BLaER1 treated with 17β-estradiol and CSF1 and Interleukin-3, amounts not matched to agents 10 nM and 100 nM (cell line): ENCODE measurements at regions not wholly inside any gene's neighbourhood (a gene's known extent, or its start where the extent isn't known, plus 50 kb on each side); places are given as distances from the start of the nearest gene placed in this dataset.

Source experiments
- H3K27ac ChIP-seq, 11 experiments: shearing (Covaris generic); formaldehyde crosslinking; 2 replicates each; pipeline ENCODE4 v1.8.1; 2022
- H3K27me3 ChIP-seq, 11 experiments: shearing (Covaris generic); formaldehyde crosslinking; 2 replicates each; pipeline ENCODE4 v1.8.1; 2022
- H3K36me3 ChIP-seq, 11 experiments: shearing (Covaris generic); formaldehyde crosslinking; 2 replicates each; pipeline ENCODE4 v1.8.1; 2022
- H3K4me1 ChIP-seq, 10 experiments: shearing (Covaris generic); formaldehyde crosslinking; 2 replicates each; pipeline ENCODE4 v1.8.1; 2022
- H3K4me2 ChIP-seq, 11 experiments: shearing (Covaris generic); formaldehyde crosslinking; 2 replicates each; pipeline ENCODE4 v1.8.1; 2022
- H3K4me3 ChIP-seq, 10 experiments: shearing (Covaris generic); formaldehyde crosslinking; 2 replicates each; pipeline ENCODE4 v1.8.1; 2022
- H3K9ac ChIP-seq, 11 experiments: shearing (Covaris generic); formaldehyde crosslinking; 2 replicates each; pipeline ENCODE4 v1.8.1; 2022
- H3K9me3 ChIP-seq, 11 experiments: shearing (Covaris generic); formaldehyde crosslinking; replicated peaks in 1 of 11; 2 replicates each; pipeline ENCODE4 v1.8.1; 2022
- H4K20me1 ChIP-seq, 11 experiments: shearing (Covaris generic); formaldehyde crosslinking; 2 replicates each; pipeline ENCODE4 v1.8.1; 2022
- Cebpa-rat ChIP-seq, 11 experiments: shearing (Covaris generic); IDR thresholded peaks; 2 replicates each; pipeline ENCODE4 v1.8.1; 2022

DNA sequence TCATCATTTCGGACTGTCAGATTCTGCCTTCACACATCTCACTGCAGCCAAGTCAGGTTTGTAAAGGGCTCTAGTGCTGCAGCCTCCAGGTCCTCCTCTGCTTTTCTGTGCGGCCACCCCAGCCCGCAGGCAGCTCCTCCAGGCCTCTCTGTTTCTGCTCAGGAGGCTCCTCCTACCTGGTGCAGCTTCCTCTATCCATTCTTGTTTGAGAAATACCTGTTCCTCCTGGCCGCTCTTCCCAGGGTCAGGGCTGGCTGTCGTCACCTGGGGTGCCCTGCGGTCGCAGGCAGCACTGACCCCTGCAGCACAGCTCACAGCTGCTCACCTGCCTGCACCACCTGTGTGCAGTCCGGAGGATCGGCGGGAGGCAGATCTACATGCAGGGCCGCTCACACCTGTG is 387.7 kb upstream of the IRX4 start:
- Histone ChIP-seq H3K36me3 (no peaks in the 10 kb centered on the region), H4K20me1 (no peaks in the 10 kb centered on the region), H3K27me3 (no peaks in the 10 kb centered on the region), H3K9me3 (peaks cover 0 to 12% (median 5%) of the 10 kb centered on the region in 11 experiments; a peak in 2 of 22 replicates), H3K4me1 (peaks cover 0 to 12% (median 6%) of the 10 kb centered on the region in 10 experiments; a peak in 14 of 20 replicates), H3K4me2 (no peak overlapping the region), H3K27ac (no peak overlapping the region), H3K9ac (no peak overlapping the region), H3K4me3 (no peak overlapping the region)
- no peak for TF ChIP-seq Cebpa-rat (IDR thresholded peaks at IDR 0.05)

DNA sequence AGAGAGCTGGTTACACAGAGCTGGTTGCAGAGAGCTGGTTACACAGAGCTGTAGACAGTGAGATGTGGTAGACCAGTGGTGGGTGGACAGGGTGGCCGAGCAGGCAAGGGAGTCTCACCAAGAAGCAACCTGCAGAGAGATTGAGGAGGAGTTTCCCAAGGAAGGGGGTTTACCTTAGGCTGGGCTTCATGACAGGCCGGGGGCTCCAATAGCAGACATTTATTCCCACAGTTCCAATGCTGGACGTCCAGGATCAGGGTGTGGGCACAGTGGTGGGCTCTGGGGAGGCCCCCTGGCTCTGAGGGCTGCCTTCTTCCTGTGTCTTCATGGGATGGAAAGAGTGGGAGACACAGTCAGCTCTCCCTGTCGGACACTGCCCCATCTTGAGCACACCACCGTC is 386.9 kb upstream of the IRX4 start:
- no peaks in the 10 kb centered on the region for H3K27me3 ChIP-seq
- H3K9me3 ChIP-seq: peaks cover 0 to 12% (median 5%) of the 10 kb centered on the region in 11 experiments; a peak in 3 of 22 replicates
- H3K36me3 ChIP-seq: no peaks in the 10 kb centered on the region
- H3K9ac ChIP-seq: no peak overlapping the region
- H4K20me1 ChIP-seq: no peaks in the 10 kb centered on the region
- peaks cover 0 to 12% (median 6%) of the 10 kb centered on the region in 10 experiments; a peak in 14 of 20 replicates for H3K4me1 ChIP-seq
- H3K27ac ChIP-seq: no peak overlapping the region
- no peak overlapping the region for H3K4me3 ChIP-seq
- no peak for TF ChIP-seq Cebpa-rat (IDR thresholded peaks at IDR 0.05)
- H3K4me2 ChIP-seq: no peak overlapping the region

DNA sequence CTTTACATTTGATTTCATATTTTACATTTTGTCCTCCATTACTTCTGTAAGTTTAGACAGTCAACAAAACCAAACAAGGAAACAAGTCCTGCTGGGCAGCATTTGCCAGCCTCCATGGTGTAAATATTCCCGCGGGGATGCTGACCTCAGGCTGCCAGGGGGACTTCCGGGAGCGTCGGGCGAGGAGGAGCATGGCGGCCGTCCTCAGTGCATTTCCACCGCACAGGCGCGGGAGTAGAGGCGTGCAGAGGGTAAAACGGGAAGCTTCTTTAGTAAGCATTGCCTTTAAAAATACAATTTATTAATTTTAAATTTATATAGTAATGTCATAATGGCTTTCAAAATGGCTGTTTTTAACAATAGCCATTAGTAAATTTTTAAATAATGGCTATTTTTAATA is 385.3 kb upstream of the IRX4 start:
- Histone ChIP-seq H3K4me1 (peaks cover 0 to 12% (median 6%) of the 10 kb centered on the region in 10 experiments; a peak in 14 of 20 replicates), H3K4me3 (no peak overlapping the region), H3K9me3 (peaks cover 0 to 12% (median 5%) of the 10 kb centered on the region in 11 experiments; a peak in 3 of 22 replicates), H3K27ac (no peak overlapping the region), H4K20me1 (no peaks in the 10 kb centered on the region), H3K36me3 (no peaks in the 10 kb centered on the region), H3K4me2 (no peak overlapping the region), H3K27me3 (no peaks in the 10 kb centered on the region), H3K9ac (no peak overlapping the region)
- TF ChIP-seq Cebpa-rat (IDR thresholded peaks at IDR 0.05): no peak

DNA sequence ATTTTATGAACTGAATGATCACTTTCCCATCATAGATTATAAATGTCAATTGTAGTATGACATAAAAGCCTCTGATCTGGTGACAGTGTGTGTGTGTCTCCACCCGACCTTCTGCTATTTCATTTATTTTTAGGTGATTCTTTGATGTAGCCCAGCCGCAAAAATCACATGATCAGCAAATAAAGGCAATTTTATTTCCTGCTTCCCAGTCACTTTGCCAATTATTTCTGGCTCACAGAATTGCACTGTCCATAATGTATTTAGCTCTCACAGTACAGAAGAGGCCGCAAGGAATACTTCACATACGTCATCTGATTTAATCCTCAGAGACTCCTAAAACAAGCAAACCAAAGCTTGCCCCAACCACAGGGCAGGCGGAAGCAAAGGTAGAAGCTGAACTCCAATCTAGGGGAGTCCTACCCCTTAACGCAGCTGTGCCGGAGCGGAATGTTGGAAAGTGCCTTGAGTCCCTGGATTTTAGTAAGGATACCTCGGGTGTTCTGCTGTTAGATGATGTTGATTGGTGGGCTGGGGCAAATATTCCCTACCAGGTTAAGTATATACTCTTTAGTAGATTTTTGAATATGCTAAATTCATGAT is 384.0 kb upstream of the IRX4 start:
- no peaks in the 10 kb centered on the region for H4K20me1 ChIP-seq
- no peak overlapping the region for H3K9ac ChIP-seq
- H3K4me1 ChIP-seq: peaks cover 0 to 12% (median 6%) of the 10 kb centered on the region in 10 experiments; a peak in 14 of 20 replicates
- H3K27ac ChIP-seq: no peak overlapping the region
- no peak for TF ChIP-seq Cebpa-rat (IDR thresholded peaks at IDR 0.05)
- H3K36me3 ChIP-seq: no peaks in the 10 kb centered on the region
- peaks cover 0 to 12% (median 5%) of the 10 kb centered on the region in 11 experiments; a peak in 3 of 22 replicates for H3K9me3 ChIP-seq
- H3K27me3 ChIP-seq: no peaks in the 10 kb centered on the region
- H3K4me2 ChIP-seq: peak overlapping the region in 9 of 11 experiments; percentile 10 to 52 (median 29); a peak in 12 of 22 replicates
- no peak overlapping the region for H3K4me3 ChIP-seq

DNA sequence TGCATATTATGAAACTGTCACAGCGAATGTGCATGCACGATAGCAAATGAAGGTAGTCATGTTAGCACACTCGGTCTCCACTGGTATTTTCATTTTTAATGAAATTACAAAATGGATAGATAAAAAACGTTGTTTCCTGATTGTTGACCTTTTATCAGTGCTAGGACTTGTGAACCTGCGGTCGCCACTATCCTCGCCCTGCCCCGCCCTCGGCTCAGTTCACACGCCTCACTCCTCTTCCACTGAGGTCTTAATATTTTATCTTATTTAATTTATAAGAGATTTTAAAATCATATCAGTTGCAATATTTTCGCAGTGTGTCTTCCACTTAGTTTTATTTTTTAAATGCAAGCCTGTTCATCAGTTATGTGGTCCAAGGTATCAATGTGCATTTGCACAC is 382.6 kb upstream of the IRX4 start:
- peaks cover 0 to 12% (median 6%) of the 10 kb centered on the region in 10 experiments; a peak in 14 of 20 replicates for H3K4me1 ChIP-seq
- no peaks in the 10 kb centered on the region for H4K20me1 ChIP-seq
- no peak overlapping the region for H3K4me3 ChIP-seq
- no peak overlapping the region for H3K4me2 ChIP-seq
- H3K27me3 ChIP-seq: no peaks in the 10 kb centered on the region
- no peak overlapping the region for H3K27ac ChIP-seq
- no peak for TF ChIP-seq Cebpa-rat (IDR thresholded peaks at IDR 0.05)
- H3K36me3 ChIP-seq: no peaks in the 10 kb centered on the region
- no peak overlapping the region for H3K9ac ChIP-seq
- H3K9me3 ChIP-seq: peaks cover 0 to 12% (median 5%) of the 10 kb centered on the region in 11 experiments; a peak in 3 of 22 replicates

GRCh38 chr5:2263763-2264162 is 381.0 kb upstream of the IRX4 start:
- H3K4me1 ChIP-seq: peaks cover 0 to 28% (median 18%) of the 10 kb centered on the region in 10 experiments; a peak in 16 of 20 replicates
- H3K4me3 ChIP-seq: no peak overlapping the region
- H3K9ac ChIP-seq: no peak overlapping the region
- peaks cover 0 to 12% (median 5%) of the 10 kb centered on the region in 11 experiments; a peak in 3 of 22 replicates for H3K9me3 ChIP-seq
- no peak overlapping the region for H3K27ac ChIP-seq
- no peaks in the 10 kb centered on the region for H4K20me1 ChIP-seq
- H3K27me3 ChIP-seq: no peaks in the 10 kb centered on the region
- TF ChIP-seq Cebpa-rat (IDR thresholded peaks at IDR 0.05): no peak
- H3K36me3 ChIP-seq: no peaks in the 10 kb centered on the region
- H3K4me2 ChIP-seq: no peak overlapping the region

GRCh38 chr5:2262620-2263019 is 379.9 kb upstream of the IRX4 start:
- Histone ChIP-seq H4K20me1 (no peaks in the 10 kb centered on the region), H3K9me3 (peaks cover 0 to 4% (median 0%) of the 10 kb centered on the region in 11 experiments; a peak in 1 of 22 replicates), H3K4me2 (no peak overlapping the region), H3K27me3 (no peaks in the 10 kb centered on the region), H3K4me1 (peaks cover 0 to 39% (median 28%) of the 10 kb centered on the region in 10 experiments; a peak in 16 of 20 replicates), H3K4me3 (no peak overlapping the region), H3K36me3 (no peaks in the 10 kb centered on the region), H3K9ac (no peak overlapping the region), H3K27ac (no peak overlapping the region)
- no peak for TF ChIP-seq Cebpa-rat (IDR thresholded peaks at IDR 0.05)

- H3K4me2 ChIP-seq: no peak overlapping the region
These were observed 378.4 kb upstream of the IRX4 start for GRCh38 chr5:2261004-2261703.

DNA sequence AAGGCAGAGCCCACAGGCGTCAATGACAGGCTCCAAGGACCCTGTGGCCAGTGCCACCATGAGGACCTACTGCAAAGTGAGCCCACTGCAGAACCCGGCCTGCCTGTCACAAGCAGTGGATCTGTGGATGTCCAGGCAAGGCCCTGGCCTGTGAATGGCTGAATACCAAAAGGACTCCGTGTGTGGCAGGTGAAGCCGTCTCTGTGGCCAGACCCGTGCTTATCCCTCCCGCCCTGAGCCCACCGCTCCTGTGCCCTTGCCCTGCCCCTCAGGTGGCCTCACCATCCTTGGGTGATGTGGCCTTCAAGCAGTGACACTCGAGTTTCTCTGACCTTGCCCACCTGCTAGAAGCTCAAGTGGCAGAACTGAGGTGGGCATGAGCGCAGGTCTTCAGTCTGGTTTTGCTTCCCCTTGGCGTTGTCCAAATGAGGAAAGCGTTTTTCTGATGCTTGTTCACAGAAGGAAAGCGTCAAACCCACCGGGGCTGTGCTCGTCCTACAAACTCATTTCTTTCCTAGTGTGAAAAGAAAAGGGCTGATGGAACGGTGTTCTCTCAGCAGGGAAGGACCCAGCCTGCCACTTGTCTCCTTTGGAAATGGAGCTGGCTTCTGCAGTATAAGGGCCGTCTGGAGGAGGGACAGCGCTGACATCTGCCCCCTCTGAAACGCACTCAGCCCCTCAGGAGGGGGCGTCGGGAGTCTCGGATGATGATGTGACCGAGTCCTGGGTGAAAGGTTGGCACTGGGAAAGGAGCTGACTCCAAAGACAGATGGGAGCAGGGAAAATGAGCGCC is 377.7 kb upstream of the IRX4 start:
- Histone ChIP-seq H3K9ac (no peak overlapping the region), H3K36me3 (no peaks in the 10 kb centered on the region), H3K27ac (no peak overlapping the region), H3K9me3 (peaks cover 0 to 4% (median 0%) of the 10 kb centered on the region in 11 experiments; a peak in 1 of 22 replicates), H3K27me3 (no peaks in the 10 kb centered on the region), H3K4me2 (peak overlapping the region in 7 of 11 experiments; percentile 64 to 85 (median 74); a peak in 8 of 22 replicates), H3K4me3 (no peak overlapping the region), H3K4me1 (peaks cover 7 to 49% (median 47%) of the 10 kb centered on the region in 10 experiments; a peak in 18 of 20 replicates), H4K20me1 (no peaks in the 10 kb centered on the region)
- no peak for TF ChIP-seq Cebpa-rat (IDR thresholded peaks at IDR 0.05)

More at GRCh38 chr5:2261004-2261703, 378.4 kb upstream of the IRX4 start:
- H3K9ac ChIP-seq: no peak overlapping the region
- H3K36me3 ChIP-seq: no peaks in the 10 kb centered on the region
- TF ChIP-seq Cebpa-rat (IDR thresholded peaks at IDR 0.05): no peak
- H3K4me1 ChIP-seq: peaks cover 7 to 44% (median 40%) of the 10 kb centered on the region in 10 experiments; a peak in 18 of 20 replicates
- H3K27ac ChIP-seq: no peak overlapping the region
- H4K20me1 ChIP-seq: no peaks in the 10 kb centered on the region
- H3K4me3 ChIP-seq: no peak overlapping the region
- peaks cover 0 to 4% (median 0%) of the 10 kb centered on the region in 11 experiments; a peak in 1 of 22 replicates for H3K9me3 ChIP-seq
- H3K27me3 ChIP-seq: no peaks in the 10 kb centered on the region
